ENCODE measurements at regions not wholly inside any gene's neighbourhood (a gene's known extent, or its start where the extent isn't known, plus 50 kb on each side); places are given as distances from the start of the nearest gene placed in this dataset.

GRCh38 chr9:89720696-89721175 lies 115.9 kb downstream of the GADD45G start:
- TF ChIP-seq CTCF (IDR thresholded peaks at IDR 0.05) (no peak), POLR2AphosphoS5 (IDR thresholded peaks at IDR 0.05) (no peak)

Measured in suprapubic skin (tissue), 3 donors.